SH-SY5Y (cell line): ENCODE measurements at regions not wholly inside any gene's neighbourhood (a gene's known extent, or its start where the extent isn't known, plus 50 kb on each side); places are given as distances from the start of the nearest gene placed in this dataset.

Source experiments
- GATA2 ChIP-seq: IDR thresholded peaks from 2 replicates; pipeline ENCODE4 v1.6.1; 2011; ENCODE audit warnings: mild to moderate bottlenecking, low read depth, low read length
- GATA3 ChIP-seq: IDR thresholded peaks from 2 replicates; pipeline ENCODE4 v1.6.1; 2011; ENCODE audit warnings: low read depth, mild to moderate bottlenecking, low read length, moderate library complexity

DNA sequence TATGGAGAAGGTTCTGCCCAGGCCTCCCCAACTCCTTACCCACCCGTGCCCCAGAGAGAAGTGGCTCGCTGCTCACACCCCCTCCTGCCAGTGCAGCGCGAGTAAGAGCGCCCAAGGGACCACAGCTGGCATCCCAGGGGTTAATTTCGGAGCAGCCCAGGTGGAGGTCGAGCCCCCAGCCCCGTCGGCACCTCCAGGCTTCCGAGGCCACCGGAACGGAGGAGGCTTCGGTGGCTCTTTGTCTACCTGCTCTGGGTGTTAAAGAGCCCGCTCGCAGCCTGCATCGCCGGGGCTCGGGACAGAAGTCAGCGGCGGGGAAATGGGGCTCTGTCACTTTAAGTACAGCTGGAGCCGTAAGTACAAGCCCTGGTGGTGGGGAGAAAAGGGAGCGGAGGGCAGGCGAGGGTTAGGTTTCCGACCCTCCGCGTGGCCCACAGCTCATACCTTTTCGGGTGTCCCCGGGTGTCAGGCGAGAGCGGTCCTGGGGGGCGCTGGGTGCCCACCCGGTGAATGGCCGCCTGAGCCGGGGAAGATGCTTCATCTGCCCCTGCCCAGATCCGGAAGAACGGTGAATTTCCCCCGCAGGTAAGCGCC lies 89.4 kb upstream of the IPO9 start:
- TF ChIP-seq GATA2 (no peak), GATA3 (no peak)
